Hepatocyte (in vitro differentiated cells): ENCODE measurements at regions not wholly inside any gene's neighbourhood (a gene's known extent, or its start where the extent isn't known, plus 50 kb on each side); places are given as distances from the start of the nearest gene placed in this dataset.

Source experiments
- DNase-seq: peaks from one replicate; pipeline ENCODE4 v3.0.0-alpha.2; 2016; ENCODE audit warnings: low spot score
- H2AFZ ChIP-seq: fragments of 200-600 bp; sonication (generic); 2 replicates; pipeline ENCODE4 v1.6.0; 2016; ENCODE audit warnings: antibody characterized with exemption, mild to moderate bottlenecking
- H3K27ac ChIP-seq: fragments of 200-600 bp; sonication (generic); 2 replicates; pipeline ENCODE4 v1.5.1; 2016; ENCODE audit warnings: mild to moderate bottlenecking
- H3K27me3 ChIP-seq: fragments of 200-600 bp; sonication (generic); 2 replicates; pipeline ENCODE4 v1.6.1; 2016
- H3K36me3 ChIP-seq: fragments of 200-600 bp; sonication (generic); replicated peaks from 2 replicates; pipeline ENCODE4 v1.5.1; 2016; ENCODE audit warnings: low read depth; ENCODE audit not compliant: insufficient read depth
- H3K4me1 ChIP-seq: fragments of 200-600 bp; sonication (generic); 2 replicates; pipeline ENCODE4 v1.5.1; 2016; ENCODE audit warnings: mild to moderate bottlenecking, moderate library complexity; ENCODE audit not compliant: insufficient read depth
- H3K4me2 ChIP-seq: fragments of 200-600 bp; sonication (generic); 2 replicates; pipeline ENCODE4 v1.6.0; 2016
- H3K4me3 ChIP-seq: fragments of 200-600 bp; sonication (generic); 2 replicates; pipeline ENCODE4 v1.5.1; 2016; ENCODE audit warnings: mild to moderate bottlenecking
- H3K79me2 ChIP-seq: fragments of 200-600 bp; sonication (generic); 2 replicates; pipeline ENCODE4 v1.6.0; 2017; ENCODE audit warnings: mild to moderate bottlenecking
- H3K9me2 ChIP-seq: fragments of 200-600 bp; sonication (generic); replicated peaks from 2 replicates; pipeline ENCODE4 v1.6.0; 2017; ENCODE audit warnings: mild to moderate bottlenecking; ENCODE audit not compliant: insufficient read depth
- H3K9me3 ChIP-seq: fragments of 200-600 bp; sonication (generic); 2 replicates; pipeline ENCODE4 v1.5.1; 2016; ENCODE audit warnings: low read depth, mild to moderate bottlenecking
- H4K20me1 ChIP-seq: fragments of 200-600 bp; sonication (generic); 2 replicates; pipeline ENCODE4 v1.6.0; 2016; ENCODE audit warnings: mild to moderate bottlenecking; ENCODE audit not compliant: insufficient read depth, poor library complexity, severe bottlenecking
- EZH2 ChIP-seq: fragments of 200-600 bp; sonication (generic); IDR thresholded peaks from 2 replicates; pipeline ENCODE4 v1.6.1; 2016; ENCODE audit warnings: antibody characterized with exemption, mild to moderate bottlenecking, borderline replicate concordance
- EZH2phosphoT487 ChIP-seq: fragments of 200-600 bp; sonication (generic); IDR thresholded peaks from one replicate; pipeline ENCODE4 v1.6.1; 2018; ENCODE audit warnings: antibody characterized with exemption, mild to moderate bottlenecking, low read depth, moderate library complexity; ENCODE audit not compliant: unreplicated experiment, severe bottlenecking
- WGBS: methylation state at CpG from one replicate; pipeline ENCODE4 v1.1.6; 2016; ENCODE audit warnings: low lambda C conversion rate; ENCODE audit errors: missing lambda C conversion rate; 5-methylcytosine and 5-hydroxymethylcytosine counted together
- TF ChIP-seq, protein P1 (sequence below): fragments of 200-600 bp; sonication (generic); IDR thresholded peaks from 2 replicates; pipeline ENCODE4 v1.5.1; 2016; ENCODE audit warnings: antibody characterized with exemption, mild to moderate bottlenecking; ENCODE audit not compliant: poor library complexity

- no peaks in the 10 kb centered on the region for H3K9me2 ChIP-seq
- H3K36me3 ChIP-seq: no peaks in the 10 kb centered on the region
- no peaks in the 10 kb centered on the region for H4K20me1 ChIP-seq
- no peaks in the 10 kb centered on the region for H3K9me3 ChIP-seq
- H3K4me1 ChIP-seq: no peaks in the 10 kb centered on the region
- no peak overlapping the region for H3K4me3 ChIP-seq
- no peak overlapping the region for H3K4me2 ChIP-seq
- H3K27ac ChIP-seq: no peak overlapping the region
- H3K27me3 ChIP-seq: no peaks in the 10 kb centered on the region
- no peaks in the 10 kb centered on the region for H3K79me2 ChIP-seq
- DNase-seq: no peak
- no peak for TF ChIP-seq EZH2
- TF ChIP-seq EZH2phosphoT487: no peak
- TF ChIP-seq, protein P1, sequence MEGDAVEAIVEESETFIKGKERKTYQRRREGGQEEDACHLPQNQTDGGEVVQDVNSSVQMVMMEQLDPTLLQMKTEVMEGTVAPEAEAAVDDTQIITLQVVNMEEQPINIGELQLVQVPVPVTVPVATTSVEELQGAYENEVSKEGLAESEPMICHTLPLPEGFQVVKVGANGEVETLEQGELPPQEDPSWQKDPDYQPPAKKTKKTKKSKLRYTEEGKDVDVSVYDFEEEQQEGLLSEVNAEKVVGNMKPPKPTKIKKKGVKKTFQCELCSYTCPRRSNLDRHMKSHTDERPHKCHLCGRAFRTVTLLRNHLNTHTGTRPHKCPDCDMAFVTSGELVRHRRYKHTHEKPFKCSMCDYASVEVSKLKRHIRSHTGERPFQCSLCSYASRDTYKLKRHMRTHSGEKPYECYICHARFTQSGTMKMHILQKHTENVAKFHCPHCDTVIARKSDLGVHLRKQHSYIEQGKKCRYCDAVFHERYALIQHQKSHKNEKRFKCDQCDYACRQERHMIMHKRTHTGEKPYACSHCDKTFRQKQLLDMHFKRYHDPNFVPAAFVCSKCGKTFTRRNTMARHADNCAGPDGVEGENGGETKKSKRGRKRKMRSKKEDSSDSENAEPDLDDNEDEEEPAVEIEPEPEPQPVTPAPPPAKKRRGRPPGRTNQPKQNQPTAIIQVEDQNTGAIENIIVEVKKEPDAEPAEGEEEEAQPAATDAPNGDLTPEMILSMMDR: no peak
- no peak overlapping the region for H2AFZ ChIP-seq
- WGBS: 94% methylated on average over 1 of the region's 1 CpG
Observed at GRCh38 chr11:45402049-45402630, 116.0 kb upstream of the SYT13 start.

GRCh38 chr11:45400591-45400990, 114.5 kb upstream of the SYT13 start:
- WGBS: 89% methylated on average over 8 of the region's 8 CpGs
- no peak overlapping the region for H3K27ac ChIP-seq
- H3K4me1 ChIP-seq: no peaks in the 10 kb centered on the region

GRCh38 chr11:45399166-45399565, 113.0 kb upstream of the SYT13 start:
- Histone ChIP-seq H3K79me2 (no peaks in the 10 kb centered on the region), H3K36me3 (no peaks in the 10 kb centered on the region), H2AFZ (no peak overlapping the region), H4K20me1 (no peaks in the 10 kb centered on the region), H3K27ac (no peak overlapping the region), H3K4me2 (no peak overlapping the region), H3K27me3 (no peaks in the 10 kb centered on the region), H3K9me3 (no peaks in the 10 kb centered on the region), H3K4me3 (no peak overlapping the region), H3K9me2 (no peaks in the 10 kb centered on the region), H3K4me1 (no peaks in the 10 kb centered on the region)
- no peak for DNase-seq
- 87% methylated on average over 3 of the region's 3 CpGs for WGBS
- TF ChIP-seq EZH2: no peak
- TF ChIP-seq, protein P1: no peak
- TF ChIP-seq EZH2phosphoT487: no peak

More at GRCh38 chr11:45400591-45400990, 114.5 kb upstream of the SYT13 start:
- no peaks in the 10 kb centered on the region for H4K20me1 ChIP-seq
- H3K9me2 ChIP-seq: no peaks in the 10 kb centered on the region
- H3K36me3 ChIP-seq: no peaks in the 10 kb centered on the region
- no peaks in the 10 kb centered on the region for H3K27me3 ChIP-seq
- DNase-seq: no peak
- no peak overlapping the region for H3K4me3 ChIP-seq
- H3K79me2 ChIP-seq: no peaks in the 10 kb centered on the region
- no peaks in the 10 kb centered on the region for H3K9me3 ChIP-seq
- no peak overlapping the region for H2AFZ ChIP-seq
- TF ChIP-seq EZH2phosphoT487: no peak
- no peak overlapping the region for H3K4me2 ChIP-seq

DNA sequence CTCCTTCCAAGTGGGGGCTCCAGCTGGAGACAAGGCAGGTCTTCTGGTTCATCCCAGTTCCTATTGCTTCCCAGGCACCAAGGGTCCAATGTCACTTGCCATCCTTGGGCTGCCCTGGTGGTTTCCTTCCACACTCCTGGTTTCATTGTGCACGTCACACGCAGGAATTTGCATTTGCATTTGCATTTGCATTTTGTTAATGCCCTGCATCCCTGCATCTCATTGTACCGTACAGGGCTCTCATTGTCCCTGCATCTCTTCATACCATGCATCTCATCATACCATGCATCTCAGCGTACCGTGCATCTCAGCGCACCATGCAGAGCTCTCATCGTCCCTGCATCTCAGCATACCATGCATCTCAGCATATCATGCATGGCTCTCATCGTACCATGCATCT, 112.2 kb upstream of the SYT13 start:
- no peak for DNase-seq
- 95% methylated on average over 8 of the region's 8 CpGs for WGBS
- no peaks in the 10 kb centered on the region for H3K36me3 ChIP-seq
- H3K4me1 ChIP-seq: no peaks in the 10 kb centered on the region
- no peaks in the 10 kb centered on the region for H3K9me2 ChIP-seq
- H2AFZ ChIP-seq: no peak overlapping the region
- H3K79me2 ChIP-seq: no peaks in the 10 kb centered on the region
- H3K4me3 ChIP-seq: no peak overlapping the region
- no peaks in the 10 kb centered on the region for H4K20me1 ChIP-seq
- no peaks in the 10 kb centered on the region for H3K9me3 ChIP-seq
- H3K4me2 ChIP-seq: no peak overlapping the region
- H3K27ac ChIP-seq: no peak overlapping the region
- TF ChIP-seq EZH2 (no peak), EZH2phosphoT487 (no peak)
- TF ChIP-seq, protein P1: no peak
- no peaks in the 10 kb centered on the region for H3K27me3 ChIP-seq
